ENCODE measurements at regions not wholly inside any gene's neighbourhood (a gene's known extent, or its start where the extent isn't known, plus 50 kb on each side); places are given as distances from the start of the nearest gene placed in this dataset.
A peak's percentile ranks its signal among the peaks of the same experiment; 100 is the strongest.
"Not testable (repeated sequence)": the region's sequence is repeated elsewhere in the genome, so short reads cannot be mapped to it uniquely, and the experiment has no call there.

DNA sequence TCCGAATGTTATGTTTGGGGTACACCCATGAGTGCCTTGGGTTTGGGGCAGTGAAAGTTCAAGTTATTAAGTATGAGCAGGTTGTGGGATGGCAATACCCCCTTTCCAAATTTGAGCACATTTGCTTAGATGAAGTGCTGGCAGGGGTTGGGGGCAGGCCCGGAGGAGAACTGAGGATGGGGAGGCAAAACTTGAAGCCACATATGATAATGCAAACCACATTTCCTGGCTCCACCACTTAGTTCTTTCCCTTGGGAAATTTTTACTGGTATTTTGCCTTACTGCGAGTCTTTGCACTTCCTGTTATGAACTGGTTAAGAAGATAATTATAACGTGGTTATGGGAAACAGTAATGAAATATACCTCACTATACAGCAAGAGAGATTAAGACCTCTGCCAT, 336.0 kb upstream of the ONECUT1 start:
- no peak for DNase-seq (ENCODE audit: low spot score)

GRCh38 chr15:53122818-53123217, 332.7 kb upstream of the ONECUT1 start:
- no peak for DNase-seq (ENCODE audit: low spot score)

- not testable (repeated sequence) for DNase-seq (ENCODE audit: low spot score)
Observed at GRCh38 chr15:53116915-53117314, 326.8 kb upstream of the ONECUT1 start.

- DNase-seq (ENCODE audit: low spot score), result no peak
Observed at GRCh38 chr15:53116169-53116568, 326.0 kb upstream of the ONECUT1 start.

DNA sequence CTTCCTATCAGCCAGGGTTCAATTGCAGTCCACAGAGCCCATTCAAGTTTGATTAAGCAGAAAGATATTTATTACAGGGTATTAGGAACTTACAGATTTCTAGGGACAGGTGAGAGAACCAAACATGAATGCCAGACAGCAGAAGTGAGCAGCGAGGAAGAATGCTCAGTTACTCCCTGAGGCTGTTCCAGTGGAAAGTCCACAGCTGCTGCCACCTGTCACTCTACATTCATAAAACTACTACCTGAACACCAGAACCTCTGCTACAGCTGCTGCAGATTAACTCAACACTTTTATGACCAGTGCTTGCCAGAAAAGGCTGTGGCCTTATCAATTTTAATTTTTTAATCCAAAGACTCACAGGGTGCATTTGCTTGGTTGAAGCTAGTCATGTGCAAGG, 325.4 kb upstream of the ONECUT1 start:
- no peak for DNase-seq (ENCODE audit: low spot score)

- DNase-seq (ENCODE audit: low spot score), result no peak
Observed at GRCh38 chr15:53114960-53115359, 324.8 kb upstream of the ONECUT1 start.

GRCh38 chr15:53110999-53111398, 320.9 kb upstream of the ONECUT1 start:
- DNase-seq (ENCODE audit: low spot score), result no peak

DNA sequence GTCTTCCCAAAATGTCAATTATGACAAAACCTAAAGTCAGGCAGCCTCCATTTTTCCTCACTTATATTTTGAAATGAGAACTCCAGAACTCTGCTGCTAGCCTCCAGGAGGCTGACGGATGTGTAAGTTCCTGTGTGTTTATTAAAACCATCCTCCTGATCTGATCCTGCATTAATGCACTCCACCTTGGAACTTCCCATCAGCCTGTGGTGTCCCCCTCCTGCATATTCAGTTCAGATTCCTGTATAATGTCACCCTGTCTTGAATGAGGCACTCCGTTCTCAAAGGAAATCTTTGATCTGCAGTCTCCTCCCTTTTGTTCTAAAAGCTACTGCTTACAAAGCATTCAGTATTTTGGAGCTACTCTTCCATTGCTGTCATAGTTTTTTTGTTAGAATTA, 318.2 kb upstream of the ONECUT1 start:
- no peak for DNase-seq (ENCODE audit: low spot score)

- no peak for DNase-seq (ENCODE audit: low spot score)
Observed at GRCh38 chr15:53107855-53108254, 317.7 kb upstream of the ONECUT1 start.

DNA sequence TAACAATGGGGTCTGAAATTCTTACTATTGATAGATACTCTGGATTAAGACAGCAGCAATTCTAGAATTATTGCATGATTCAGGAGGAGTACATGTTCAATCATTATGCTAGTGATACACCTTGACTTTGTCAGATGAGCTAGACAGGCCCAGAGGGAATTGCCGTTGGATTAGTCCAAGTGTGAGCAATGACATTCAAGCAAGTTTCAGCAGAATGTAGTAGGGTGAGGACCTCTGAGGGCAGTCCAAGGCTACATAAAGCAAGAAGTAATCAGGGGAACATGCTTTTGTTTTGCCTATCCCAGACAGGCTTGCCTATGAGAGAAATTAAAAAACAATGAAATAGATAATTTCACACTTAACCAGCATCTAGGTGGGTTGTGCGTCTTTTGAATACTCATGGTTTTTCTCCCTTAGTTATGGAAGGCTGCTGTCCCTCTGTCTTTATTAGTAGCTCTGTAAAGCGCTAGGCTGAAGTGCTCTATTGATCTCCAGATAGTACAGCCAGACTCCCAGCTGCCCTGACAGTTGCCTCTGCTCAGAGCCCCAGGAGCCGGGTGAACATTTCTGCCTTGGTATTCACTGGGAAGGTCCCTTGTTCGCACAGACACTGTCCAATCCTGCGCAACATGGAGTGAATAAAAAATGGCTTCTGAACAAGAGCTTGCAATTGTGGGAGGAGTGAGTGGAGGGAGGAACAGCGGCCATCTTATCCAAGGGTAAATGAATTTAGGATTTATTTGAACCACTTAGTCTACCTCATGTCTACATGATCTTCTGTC, 316.6 kb upstream of the ONECUT1 start:
- DNase-seq (ENCODE audit: low spot score), result no peak

GRCh38 chr15:53102483-53102882, 312.3 kb upstream of the ONECUT1 start:
- DNase-seq (ENCODE audit: low spot score), result no peak

DNA sequence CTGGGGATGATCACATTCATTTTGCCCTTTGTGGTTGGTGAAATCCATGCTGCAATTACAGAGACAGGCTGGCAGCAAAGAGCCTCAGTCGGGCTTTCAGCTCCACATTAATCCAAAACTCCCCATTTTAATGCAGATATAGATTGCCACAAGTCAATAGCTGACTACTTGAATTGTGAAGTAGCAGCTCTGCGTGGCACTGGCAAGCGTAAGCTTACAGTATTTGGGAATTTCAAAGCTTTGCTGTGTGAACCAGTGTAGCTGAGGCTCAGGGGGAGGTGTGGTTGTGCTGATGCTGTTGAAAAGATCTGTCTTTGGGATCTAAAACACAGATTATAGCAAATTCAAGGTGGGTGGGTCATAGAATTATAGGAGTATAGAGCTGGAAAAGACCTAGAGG, 290.3 kb upstream of the ONECUT1 start:
- DNase-seq (ENCODE audit: low spot score), result no peak

- no peak for DNase-seq (ENCODE audit: low spot score)
Observed at GRCh38 chr15:53074221-53074620, 284.1 kb upstream of the ONECUT1 start.

- DNase-seq (ENCODE audit: low spot score), result peak; percentile 38
Observed at GRCh38 chr15:53072077-53072476, 281.9 kb upstream of the ONECUT1 start.

GRCh38 chr15:53068636-53069035, 278.5 kb upstream of the ONECUT1 start:
- DNase-seq (ENCODE audit: low spot score), result no peak

- DNase-seq (ENCODE audit: low spot score), result no peak
Observed at GRCh38 chr15:53059273-53060043, 269.3 kb upstream of the ONECUT1 start.

- DNase-seq (ENCODE audit: low spot score), result no peak
Observed at GRCh38 chr15:53046153-53046790, 256.1 kb upstream of the ONECUT1 start.

DNA sequence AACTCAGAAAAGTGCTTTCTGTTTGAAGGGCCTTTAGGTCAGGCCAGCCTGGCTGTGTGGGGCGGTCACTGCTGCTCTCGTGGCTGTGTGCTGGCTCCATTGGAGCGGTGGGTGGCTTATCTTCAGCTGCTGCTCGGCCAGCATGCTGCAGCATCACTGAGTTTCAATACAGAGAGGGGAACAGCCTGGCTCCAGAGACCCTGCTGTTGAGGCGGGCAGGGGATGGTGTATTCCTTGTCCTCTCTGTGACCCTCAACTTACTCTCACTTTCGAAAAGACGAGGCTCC, 248.5 kb upstream of the ONECUT1 start:
- no peak for DNase-seq (ENCODE audit: low spot score)

GRCh38 chr15:53037904-53038654, 247.9 kb upstream of the ONECUT1 start:
- DNase-seq (ENCODE audit: low spot score), result no peak

- no peak for DNase-seq (ENCODE audit: low spot score)
Observed at GRCh38 chr15:53036641-53037040, 246.5 kb upstream of the ONECUT1 start.

DNA sequence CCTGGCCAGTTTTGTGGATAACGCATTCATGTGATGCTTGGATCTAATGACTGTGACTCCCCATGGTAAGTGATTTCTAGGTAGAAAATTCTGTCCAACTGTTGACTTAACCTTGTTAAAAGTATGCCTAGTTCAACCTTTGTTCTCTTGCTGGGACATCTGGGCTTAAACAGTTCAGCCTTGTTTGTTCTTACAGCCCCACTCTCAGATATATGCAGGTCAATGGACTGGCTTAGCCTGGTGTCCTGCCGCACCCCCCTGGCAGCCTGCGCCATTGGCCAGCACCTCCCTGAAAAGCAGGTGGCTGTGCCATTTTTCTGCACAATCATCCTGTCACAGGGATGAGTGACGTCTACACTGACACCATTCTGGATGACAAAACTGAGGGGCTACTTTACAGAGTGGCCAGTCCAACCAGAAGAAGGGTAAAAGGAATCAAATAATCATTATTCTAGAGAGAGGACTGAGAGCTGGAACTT, 244.7 kb upstream of the ONECUT1 start:
- DNase-seq (ENCODE audit: low spot score), result no peak

DNA sequence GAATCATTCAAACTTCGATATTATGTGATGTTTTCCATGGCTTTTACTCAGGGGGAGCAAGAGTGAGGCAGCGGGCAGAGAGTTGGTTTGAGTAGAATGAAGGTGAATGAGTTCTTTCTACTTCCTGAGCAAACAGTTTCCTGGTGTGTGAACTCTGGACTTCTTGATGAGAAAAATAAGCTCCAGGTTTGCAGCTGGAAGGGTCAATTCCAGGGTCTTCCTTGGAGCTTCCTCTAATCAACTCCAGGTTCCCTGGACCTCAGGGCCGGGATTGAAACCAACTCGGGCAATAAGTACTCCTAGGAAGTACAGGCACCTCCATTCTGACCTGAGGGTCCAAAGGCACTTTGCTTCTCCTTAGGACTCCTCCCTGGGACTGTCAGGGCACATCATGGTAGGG, 243.6 kb upstream of the ONECUT1 start:
- no peak for DNase-seq (ENCODE audit: low spot score)
